Cardiac fibroblast (primary cell): ENCODE measurements at regions not wholly inside any gene's neighbourhood (a gene's known extent, or its start where the extent isn't known, plus 50 kb on each side); places are given as distances from the start of the nearest gene placed in this dataset.
A peak's percentile ranks its signal among the peaks of the same experiment; 100 is the strongest.

Source experiments
- DNase-seq, 2 donors: peaks; one replicate each; pipeline versions ENCODE4 v3.0.0 to v3.0.0-alpha.2; 2010; ENCODE audit warnings: low read depth in 2 of 2
- H3K4me3 ChIP-seq, 2 donors: replicated peaks in 1 of 2; 1 replicate in 1 of 2; 2 replicates in 1 of 2; pipeline ENCODE4 v1.5.1; 2011; ENCODE audit warnings: low read depth in 2 of 2, low read length in 2 of 2, mild to moderate bottlenecking in 2 of 2, moderate library complexity in 1 of 2
- TF ChIP-seq, protein P1 (sequence below): IDR thresholded peaks from one replicate; pipeline ENCODE4 v1.5.1; 2011; ENCODE audit warnings: low read depth, mild to moderate bottlenecking, low read length, inconsistent platforms

GRCh38 chr4:96175871-96176270 lies 336.0 kb downstream of the PDHA2 start:
- TF ChIP-seq, protein P1, sequence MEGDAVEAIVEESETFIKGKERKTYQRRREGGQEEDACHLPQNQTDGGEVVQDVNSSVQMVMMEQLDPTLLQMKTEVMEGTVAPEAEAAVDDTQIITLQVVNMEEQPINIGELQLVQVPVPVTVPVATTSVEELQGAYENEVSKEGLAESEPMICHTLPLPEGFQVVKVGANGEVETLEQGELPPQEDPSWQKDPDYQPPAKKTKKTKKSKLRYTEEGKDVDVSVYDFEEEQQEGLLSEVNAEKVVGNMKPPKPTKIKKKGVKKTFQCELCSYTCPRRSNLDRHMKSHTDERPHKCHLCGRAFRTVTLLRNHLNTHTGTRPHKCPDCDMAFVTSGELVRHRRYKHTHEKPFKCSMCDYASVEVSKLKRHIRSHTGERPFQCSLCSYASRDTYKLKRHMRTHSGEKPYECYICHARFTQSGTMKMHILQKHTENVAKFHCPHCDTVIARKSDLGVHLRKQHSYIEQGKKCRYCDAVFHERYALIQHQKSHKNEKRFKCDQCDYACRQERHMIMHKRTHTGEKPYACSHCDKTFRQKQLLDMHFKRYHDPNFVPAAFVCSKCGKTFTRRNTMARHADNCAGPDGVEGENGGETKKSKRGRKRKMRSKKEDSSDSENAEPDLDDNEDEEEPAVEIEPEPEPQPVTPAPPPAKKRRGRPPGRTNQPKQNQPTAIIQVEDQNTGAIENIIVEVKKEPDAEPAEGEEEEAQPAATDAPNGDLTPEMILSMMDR: no peak
- no peak overlapping the region for H3K4me3 ChIP-seq
- DNase-seq: peak in 1 of 2 donors; percentile 10

GRCh38 chr4:96183611-96184010 lies 343.7 kb downstream of the PDHA2 start:
- DNase-seq: no peak
- no peak overlapping the region for H3K4me3 ChIP-seq
- TF ChIP-seq, protein P1: no peak

- DNase-seq: peak in 1 of 2 donors; percentile 4
- no peak overlapping the region for H3K4me3 ChIP-seq
- TF ChIP-seq, protein P1: no peak
Observed at GRCh38 chr4:96186593-96186992, 346.7 kb downstream of the PDHA2 start.

GRCh38 chr4:96189761-96190160 lies 349.9 kb downstream of the PDHA2 start:
- no peak overlapping the region for H3K4me3 ChIP-seq
- TF ChIP-seq, protein P1: no peak
- no peak for DNase-seq

DNA sequence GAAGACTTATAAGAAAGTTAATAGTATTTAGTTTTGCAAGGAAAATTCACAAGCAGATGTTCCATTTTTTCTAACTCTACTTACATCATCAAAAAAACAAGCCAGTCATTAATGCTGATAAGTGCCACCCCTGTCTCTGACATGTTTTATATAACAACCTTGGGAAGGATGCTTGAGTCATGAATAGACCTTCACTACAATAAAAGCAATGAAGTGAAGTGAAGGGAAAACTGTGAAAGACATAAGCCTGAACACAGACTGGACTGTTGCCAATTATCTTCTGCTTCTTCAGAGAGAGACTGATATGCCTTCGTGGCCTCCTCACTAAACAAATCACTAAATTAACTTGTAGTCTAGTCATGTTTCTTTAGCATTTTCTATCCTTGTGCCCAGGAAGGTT lies 353.2 kb downstream of the PDHA2 start:
- TF ChIP-seq, protein P1: no peak
- no peak overlapping the region for H3K4me3 ChIP-seq
- DNase-seq: no peak

DNA sequence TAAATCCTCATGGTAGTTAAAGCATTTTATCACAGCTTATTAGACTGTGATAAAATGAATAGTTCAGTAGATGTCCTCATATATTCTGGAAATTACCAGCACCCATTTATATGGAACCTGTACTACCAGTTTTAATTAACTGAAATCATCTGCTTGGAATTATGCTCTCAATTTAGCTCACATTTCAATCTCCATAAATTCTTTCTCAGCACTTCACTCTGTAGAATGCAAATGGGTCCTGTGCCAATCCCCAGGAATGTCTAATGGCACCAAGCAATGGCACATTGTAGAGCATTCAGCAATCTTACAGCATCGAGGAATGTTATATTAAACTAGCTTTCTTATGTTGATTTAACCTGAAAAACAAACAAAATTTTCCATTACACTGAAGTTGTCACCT lies 355.1 kb downstream of the PDHA2 start:
- no peak for DNase-seq
- no peak overlapping the region for H3K4me3 ChIP-seq
- TF ChIP-seq, protein P1: no peak
